Stimulated activated CD4-positive, alpha-beta T cell treated with anti-CD3 and anti-CD28 coated beads, Interleukin-15, amount 100 ng/mL, for 48 hours (primary cell): ENCODE measurements at regions not wholly inside any gene's neighbourhood (a gene's known extent, or its start where the extent isn't known, plus 50 kb on each side); places are given as distances from the start of the nearest gene placed in this dataset.

Experiments used
- DNase-seq, 2 donors: peaks; one replicate each; pipeline ENCODE4 v3.0.0-alpha.2; 2020; ENCODE audit warnings: low read depth in 2 of 2

GRCh38 chr20:39835130-39835842 lies 853.8 kb downstream of the MAFB start:
- DNase-seq = no peak

- no peak for DNase-seq
Measured at GRCh38 chr20:39830903-39831302, 858.1 kb downstream of the MAFB start.

GRCh38 chr20:39829661-39830060 lies 859.4 kb downstream of the MAFB start:
- no peak for DNase-seq

- DNase-seq = no peak
Measured at GRCh38 chr20:39829256-39829655, 859.8 kb downstream of the MAFB start.

GRCh38 chr20:39825950-39826349 lies 863.1 kb downstream of the MAFB start:
- DNase-seq = no peak

GRCh38 chr20:39825524-39825923 lies 863.4 kb downstream of the DHX35 start:
- DNase-seq = no peak

- no peak for DNase-seq
Measured at GRCh38 chr20:39823224-39823623, 861.1 kb downstream of the DHX35 start.

- no peak for DNase-seq
Measured at GRCh38 chr20:39822667-39823066, 860.5 kb downstream of the DHX35 start.

GRCh38 chr20:39813190-39813829 lies 851.2 kb downstream of the DHX35 start:
- no peak for DNase-seq

- no peak for DNase-seq
Measured at GRCh38 chr20:39812116-39812515, 850.0 kb downstream of the DHX35 start.

- no peak for DNase-seq
Measured at GRCh38 chr20:39810309-39810708, 848.2 kb downstream of the DHX35 start.

GRCh38 chr20:39808613-39809012 lies 846.5 kb downstream of the DHX35 start:
- no peak for DNase-seq

GRCh38 chr20:39800548-39800947 lies 838.4 kb downstream of the DHX35 start:
- no peak for DNase-seq

GRCh38 chr20:39800111-39800510 lies 838.0 kb downstream of the DHX35 start:
- DNase-seq = no peak

GRCh38 chr20:39799366-39799965 lies 837.3 kb downstream of the DHX35 start:
- DNase-seq = no peak

GRCh38 chr20:39795401-39796272 lies 833.5 kb downstream of the DHX35 start:
- DNase-seq = no peak

- DNase-seq = no peak
Measured at GRCh38 chr20:39792334-39792733, 830.2 kb downstream of the DHX35 start.

GRCh38 chr20:39789411-39789810 lies 827.3 kb downstream of the DHX35 start:
- no peak for DNase-seq

- DNase-seq = no peak
Measured at GRCh38 chr20:39785252-39785917, 823.2 kb downstream of the DHX35 start.

- no peak for DNase-seq
Measured at GRCh38 chr20:39784693-39785092, 822.5 kb downstream of the DHX35 start.

- DNase-seq = no peak
Measured at GRCh38 chr20:39778847-39779604, 816.9 kb downstream of the DHX35 start.
